Activated T-cell treated with anti-CD3 and anti-CD28 coated beads for 1 hour (primary cell): ENCODE measurements at regions not wholly inside any gene's neighbourhood (a gene's known extent, or its start where the extent isn't known, plus 50 kb on each side); places are given as distances from the start of the nearest gene placed in this dataset.
"Not testable (repeated sequence)": the region's sequence is repeated elsewhere in the genome, so short reads cannot be mapped to it uniquely, and the experiment has no call there.

Experiments used
- DNase-seq: peaks from one replicate; pipeline ENCODE4 v3.0.0-alpha.2; 2020; ENCODE audit warnings: low read depth

GRCh38 chr5:40221796-40222195, 457.9 kb upstream of the PTGER4 start:
- no peak for DNase-seq

- DNase-seq: no peak
Measured at GRCh38 chr5:40221255-40221654, 458.5 kb upstream of the PTGER4 start.

GRCh38 chr5:40220260-40220659, 459.5 kb upstream of the PTGER4 start:
- DNase-seq: no peak

GRCh38 chr5:40217553-40217952, 462.2 kb upstream of the PTGER4 start:
- no peak for DNase-seq

- DNase-seq: no peak
Measured at GRCh38 chr5:40210694-40211093, 469.0 kb upstream of the PTGER4 start.

GRCh38 chr5:40206030-40206429, 473.7 kb upstream of the PTGER4 start:
- DNase-seq: no peak

- DNase-seq: no peak
Measured at GRCh38 chr5:40204144-40204543, 475.6 kb upstream of the PTGER4 start.

GRCh38 chr5:40202814-40203440, 476.8 kb upstream of the PTGER4 start:
- no peak for DNase-seq

GRCh38 chr5:40198736-40199135, 481.0 kb upstream of the PTGER4 start:
- no peak for DNase-seq

- not testable (repeated sequence) for DNase-seq
Measured at GRCh38 chr5:40195574-40195973, 484.1 kb upstream of the PTGER4 start.

- DNase-seq: no peak
Measured at GRCh38 chr5:40191150-40191549, 488.6 kb upstream of the PTGER4 start.

GRCh38 chr5:40172721-40173120, 507.0 kb upstream of the PTGER4 start:
- no peak for DNase-seq

- DNase-seq: no peak
Measured at GRCh38 chr5:40171971-40172370, 507.7 kb upstream of the PTGER4 start.

- no peak for DNase-seq
Measured at GRCh38 chr5:40167283-40167682, 512.4 kb upstream of the PTGER4 start.

- no peak for DNase-seq
Measured at GRCh38 chr5:40166802-40167201, 512.9 kb upstream of the PTGER4 start.

- DNase-seq: no peak
Measured at GRCh38 chr5:40165789-40166728, 513.7 kb upstream of the PTGER4 start.

- no peak for DNase-seq
Measured at GRCh38 chr5:40165106-40165788, 514.5 kb upstream of the PTGER4 start.

- no peak for DNase-seq
Measured at GRCh38 chr5:40160435-40160834, 519.3 kb upstream of the PTGER4 start.

- DNase-seq: no peak
Measured at GRCh38 chr5:40154194-40154593, 525.5 kb upstream of the PTGER4 start.

- DNase-seq: no peak
Measured at GRCh38 chr5:40150896-40151295, 528.8 kb upstream of the PTGER4 start.

GRCh38 chr5:40141896-40142295, 537.8 kb upstream of the PTGER4 start:
- no peak for DNase-seq

- DNase-seq: no peak
Measured at GRCh38 chr5:40141418-40141817, 538.3 kb upstream of the PTGER4 start.

- no peak for DNase-seq
Measured at GRCh38 chr5:40137223-40137622, 542.5 kb upstream of the PTGER4 start.
